GM12865 (cell line): ENCODE measurements at regions not wholly inside any gene's neighbourhood (a gene's known extent, or its start where the extent isn't known, plus 50 kb on each side); places are given as distances from the start of the nearest gene placed in this dataset.

Experiments used
- DNase-seq: peaks from one replicate; pipeline ENCODE4 v3.0.0; 2010; ENCODE audit warnings: low read depth
- H3K4me3 ChIP-seq: 2 replicates; pipeline ENCODE4 v1.5.1; 2011; ENCODE audit warnings: mild to moderate bottlenecking, low read depth, low read length, control low read depth
- TF ChIP-seq, protein P1 (sequence below): IDR thresholded peaks from 2 replicates; pipeline ENCODE4 v1.5.1; 2011; ENCODE audit warnings: low read length, control low read depth, low read depth, inconsistent platforms; ENCODE audit not compliant: insufficient read depth; ENCODE audit errors: missing control alignments

DNA sequence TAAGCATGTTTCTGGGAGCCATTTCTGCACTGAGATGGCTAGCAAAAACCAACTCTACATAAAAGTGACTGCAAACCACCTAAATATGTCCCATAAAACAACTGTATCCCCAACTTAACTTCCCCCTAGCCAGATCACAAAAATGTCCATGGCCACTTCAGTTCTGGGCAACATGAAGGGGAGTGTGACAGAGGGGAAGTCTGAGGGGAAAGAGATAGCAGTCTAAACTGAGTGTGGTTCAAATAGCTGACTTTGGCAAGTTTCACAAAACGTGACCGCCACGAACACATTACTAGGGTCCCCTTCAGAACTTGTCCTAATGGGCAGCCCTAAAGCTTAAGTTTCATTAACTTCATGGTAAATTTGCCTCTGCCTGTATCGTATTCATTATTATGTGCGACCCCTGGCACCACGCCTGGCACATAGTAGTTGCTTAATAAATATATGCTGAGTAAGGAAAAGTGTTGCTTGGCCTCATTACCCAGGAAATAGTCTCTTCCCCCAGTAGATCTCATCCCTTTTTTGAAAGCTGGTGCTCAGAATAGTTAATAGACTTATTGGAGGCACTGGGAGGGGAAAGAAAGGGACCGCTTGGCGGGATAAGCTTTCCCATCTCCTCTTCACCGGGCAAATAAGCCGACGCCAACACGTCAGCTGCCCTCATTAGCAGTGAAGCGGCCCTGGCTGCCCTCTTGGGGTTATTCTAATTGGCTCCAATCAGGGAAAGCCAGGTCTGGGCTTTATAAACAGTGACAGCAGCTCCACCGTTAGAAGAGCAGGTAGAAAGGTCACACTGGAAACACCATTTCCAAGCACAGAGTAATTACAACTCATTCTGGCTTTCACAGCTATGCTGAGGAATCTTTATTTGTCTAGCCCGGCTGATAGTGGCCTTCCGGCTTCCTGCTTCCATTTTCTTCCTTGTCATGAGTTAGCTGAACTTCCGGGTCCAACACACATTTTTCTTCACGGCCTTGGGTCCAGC, 122.1 kb downstream of the LRIG2 start:
- H3K4me3 ChIP-seq = no peak overlapping the region
- TF ChIP-seq, protein P1, sequence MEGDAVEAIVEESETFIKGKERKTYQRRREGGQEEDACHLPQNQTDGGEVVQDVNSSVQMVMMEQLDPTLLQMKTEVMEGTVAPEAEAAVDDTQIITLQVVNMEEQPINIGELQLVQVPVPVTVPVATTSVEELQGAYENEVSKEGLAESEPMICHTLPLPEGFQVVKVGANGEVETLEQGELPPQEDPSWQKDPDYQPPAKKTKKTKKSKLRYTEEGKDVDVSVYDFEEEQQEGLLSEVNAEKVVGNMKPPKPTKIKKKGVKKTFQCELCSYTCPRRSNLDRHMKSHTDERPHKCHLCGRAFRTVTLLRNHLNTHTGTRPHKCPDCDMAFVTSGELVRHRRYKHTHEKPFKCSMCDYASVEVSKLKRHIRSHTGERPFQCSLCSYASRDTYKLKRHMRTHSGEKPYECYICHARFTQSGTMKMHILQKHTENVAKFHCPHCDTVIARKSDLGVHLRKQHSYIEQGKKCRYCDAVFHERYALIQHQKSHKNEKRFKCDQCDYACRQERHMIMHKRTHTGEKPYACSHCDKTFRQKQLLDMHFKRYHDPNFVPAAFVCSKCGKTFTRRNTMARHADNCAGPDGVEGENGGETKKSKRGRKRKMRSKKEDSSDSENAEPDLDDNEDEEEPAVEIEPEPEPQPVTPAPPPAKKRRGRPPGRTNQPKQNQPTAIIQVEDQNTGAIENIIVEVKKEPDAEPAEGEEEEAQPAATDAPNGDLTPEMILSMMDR = no peak
- DNase-seq = no peak

- DNase-seq = no peak
- H3K4me3 ChIP-seq = no peak overlapping the region
- TF ChIP-seq, protein P1 = no peak
Measured at GRCh38 chr1:113197719-113198330, 124.8 kb downstream of the LRIG2 start.

GRCh38 chr1:113198806-113199205, 125.8 kb downstream of the LRIG2 start:
- TF ChIP-seq, protein P1 = no peak
- H3K4me3 ChIP-seq = no peak overlapping the region
- no peak for DNase-seq

DNA sequence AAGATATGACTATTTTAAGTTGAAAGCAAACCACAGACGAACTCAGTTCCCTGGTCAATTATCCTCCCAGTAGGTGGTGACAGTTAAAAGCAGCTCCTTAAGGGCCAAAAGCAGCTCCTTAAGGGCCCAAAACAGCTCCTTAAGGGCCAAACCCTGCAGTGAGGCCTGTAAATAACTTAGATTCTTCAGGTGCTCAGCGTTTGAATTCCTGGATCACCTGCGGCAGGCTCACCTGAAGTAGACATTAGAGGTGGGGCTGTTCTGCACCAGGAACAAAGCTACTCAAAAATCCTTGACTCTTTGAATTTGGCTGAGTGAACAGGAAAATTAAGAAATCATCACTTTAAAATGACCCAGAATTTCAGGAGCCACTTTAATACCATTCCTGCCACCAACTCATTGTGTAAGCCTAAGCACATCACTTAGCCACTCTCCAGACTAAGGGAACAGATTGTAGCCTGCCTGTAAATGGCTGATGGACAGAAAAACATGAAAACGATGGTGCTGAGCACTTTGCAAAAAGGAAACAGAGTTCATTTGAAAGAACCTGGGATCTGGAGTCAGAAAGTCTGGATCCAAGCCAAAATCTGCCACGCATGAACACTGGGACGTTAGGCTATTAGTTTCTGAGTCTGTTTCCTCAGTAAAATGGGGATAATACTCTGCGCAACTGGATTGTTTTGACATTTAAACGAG, 126.9 kb downstream of the LRIG2 start:
- DNase-seq = no peak
- H3K4me3 ChIP-seq = no peak overlapping the region
- TF ChIP-seq, protein P1 = no peak

GRCh38 chr1:113201560-113201959, 128.6 kb downstream of the LRIG2 start:
- TF ChIP-seq, protein P1 = no peak
- no peak for DNase-seq

DNA sequence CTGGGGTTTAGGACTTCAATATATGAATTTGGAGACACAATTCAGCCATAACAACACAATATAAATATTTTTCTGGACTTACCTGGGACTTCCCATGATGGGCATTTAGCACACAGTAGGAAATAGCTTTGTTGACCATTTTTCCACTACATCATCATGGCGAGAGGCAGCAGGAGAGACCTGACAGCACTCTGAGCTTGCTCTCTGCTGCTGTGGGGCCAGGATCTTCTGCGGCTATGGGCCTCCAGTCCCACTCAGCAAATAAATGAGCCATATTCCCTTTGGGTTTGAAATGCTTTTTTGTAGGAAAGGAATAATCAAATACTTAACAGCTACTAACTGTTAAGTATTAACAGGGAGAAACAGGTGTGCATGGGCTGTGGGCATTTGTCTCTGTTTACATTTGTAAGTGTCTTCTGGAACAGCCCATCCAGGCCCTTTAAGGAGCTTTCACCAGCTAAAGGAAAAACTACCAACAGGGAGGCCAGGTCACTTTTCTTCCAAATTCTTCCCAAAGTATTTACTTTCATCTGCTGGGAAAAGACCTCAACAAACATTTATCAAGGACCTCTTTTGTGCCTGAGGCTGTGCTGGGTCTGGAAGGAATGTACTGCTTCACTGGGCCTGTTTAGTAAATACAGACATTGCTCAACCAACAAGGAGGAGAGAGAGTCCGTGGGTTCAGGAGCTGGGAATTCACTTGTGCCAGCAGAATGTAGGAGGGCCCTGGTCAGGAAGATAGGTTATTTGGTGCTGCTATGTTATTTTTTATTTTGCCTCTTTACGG, 133.2 kb downstream of the LRIG2 start:
- DNase-seq = no peak
- TF ChIP-seq, protein P1 = no peak
- H3K4me3 ChIP-seq = no peak overlapping the region

More at GRCh38 chr1:113201560-113201959, 128.6 kb downstream of the LRIG2 start:
- no peak overlapping the region for H3K4me3 ChIP-seq
